HCT116 (cell line): ENCODE measurements at regions not wholly inside any gene's neighbourhood (a gene's known extent, or its start where the extent isn't known, plus 50 kb on each side); places are given as distances from the start of the nearest gene placed in this dataset.

Experiments
- ATAC-seq: fragments of 200-7000 bp; cut with Tn5 transposase; 2 replicates; pipeline ENCODE4 v1.9.1; 2020; ENCODE audit warnings: mild to moderate bottlenecking, moderate library complexity
- BruUV-seq: library from RNA; stranded (reverse); fragments of 400-500 nt; replicated peaks from 2 replicates; lab custom pipeline; 2021; lab: Mats Ljungman, UMichigan
- CTCF ChIA-PET: fragments of 300-600 bp; sonication (Branson Sonifier 250); formaldehyde crosslinking; loops from one replicate; lab custom pipeline; 2021; ENCODE audit warnings: antibody characterized with exemption; lab: Charles Lee
- POLR2A ChIA-PET: fragments of 300-600, 350-600 bp; sonication (Branson Sonifier 250); formaldehyde crosslinking; loops from one replicate; lab custom pipeline; 2021; ENCODE audit warnings: antibody characterized with exemption; lab: Charles Lee
- RAD21 ChIA-PET, 2 experiments: fragments of 300-600 bp; sonication (Branson Sonifier 250); formaldehyde crosslinking; loops; one replicate each; lab custom pipeline; 2023; ENCODE audit warnings: low total read pairs in 2 of 2; ENCODE audit not compliant: uncharacterized antibody in 2 of 2, unreplicated experiment in 2 of 2, low non-redundant PET in 1 of 2; lab: Charles Lee
- DNase-seq: peaks from one replicate; pipeline ENCODE4 v3.0.0-alpha.2; 2010; ENCODE audit warnings: low read depth, low spot score
- H2AFZ ChIP-seq: fragments of 200-600 bp; shearing (Covaris generic), sonication (generic); 2 replicates; pipeline ENCODE4 v1.6.1; 2017; ENCODE audit warnings: low read depth, mixed run types, mixed read lengths, antibody characterized with exemption, low read length; ENCODE audit not compliant: poor library complexity, severe bottlenecking
- H3K27ac ChIP-seq: 2 replicates; pipeline ENCODE4 v1.5.1; 2012; ENCODE audit warnings: low read depth, low read length
- H3K27me3 ChIP-seq: fragments of 200-600 bp; sonication (generic); 2 replicates; pipeline ENCODE4 v1.6.1; 2016; ENCODE audit warnings: mixed run types, low read length, mixed read lengths; ENCODE audit not compliant: insufficient read depth
- H3K36me3 ChIP-seq, 2 experiments: fragments of 200-500 bp in 1 of 2; fragments of 200-600 bp in 1 of 2; sonication (Bioruptor generic) in 1 of 2; sonication (generic) in 1 of 2; 2 replicates each; pipeline versions ENCODE4 v1.5.1 to v1.6.1; 2014 to 2016; ENCODE audit warnings: low read length in 2 of 2, inconsistent platforms in 1 of 2, mixed read lengths in 1 of 2, mixed run types in 1 of 2; ENCODE audit not compliant: insufficient read depth in 2 of 2, control insufficient read depth in 1 of 2
- H3K4me1 ChIP-seq, 2 experiments: fragments of 200-600 bp in 1 of 2; sonication (generic) in 1 of 2; 2 replicates each; pipeline versions ENCODE4 v1.5.1 to v1.6.1; 2012 to 2017; ENCODE audit warnings: low read length in 2 of 2, inconsistent platforms in 1 of 2, mild to moderate bottlenecking in 1 of 2, mixed read lengths in 1 of 2, mixed run types in 1 of 2, moderate library complexity in 1 of 2; ENCODE audit not compliant: insufficient read depth in 2 of 2, control insufficient read depth in 1 of 2
- H3K4me2 ChIP-seq: fragments of 200-600 bp; sonication (generic); 2 replicates; pipeline ENCODE4 v1.6.1; 2017; ENCODE audit warnings: mixed run types, low read length, mixed read lengths
- H3K4me3 ChIP-seq, 2 experiments: fragments of 200-600 bp in 1 of 2; sonication (generic) in 1 of 2; replicated peaks in 1 of 2; 2 replicates each; pipeline ENCODE4 v1.5.1; 2011 to 2016; ENCODE audit warnings: low read length in 2 of 2, control low read depth in 1 of 2, low read depth in 1 of 2, mild to moderate bottlenecking in 1 of 2, mixed read lengths in 1 of 2, mixed run types in 1 of 2
- H3K79me2 ChIP-seq: fragments of 200-600 bp; sonication (generic); 2 replicates; pipeline ENCODE4 v1.6.1; 2017; ENCODE audit warnings: mild to moderate bottlenecking, mixed run types, low read length, moderate library complexity, mixed read lengths; ENCODE audit not compliant: insufficient read depth
- H3K9ac ChIP-seq: fragments of 200-600 bp; sonication (generic); 2 replicates; pipeline ENCODE4 v1.6.1; 2016; ENCODE audit warnings: low read length, mixed read lengths
- H3K9me2 ChIP-seq: fragments of 200-600 bp; sonication (generic), shearing (Covaris generic); 2 replicates; pipeline ENCODE4 v1.6.1; 2017; ENCODE audit warnings: mixed run types, mild to moderate bottlenecking, moderate library complexity; ENCODE audit not compliant: insufficient read depth
- H3K9me3 ChIP-seq, 2 experiments: fragments of 200-500 bp in 1 of 2; fragments of 200-600 bp in 1 of 2; sonication (Bioruptor generic) in 1 of 2; sonication (generic) in 1 of 2; 2 replicates each; pipeline ENCODE4 v1.6.1; 2014 to 2017; ENCODE audit warnings: low read length in 2 of 2, mixed read lengths in 2 of 2, inconsistent platforms in 1 of 2, low read depth in 1 of 2, mild to moderate bottlenecking in 1 of 2, mixed run types in 1 of 2, moderate library complexity in 1 of 2; ENCODE audit not compliant: control insufficient read depth in 1 of 2, insufficient read depth in 1 of 2
- H4K20me1 ChIP-seq: fragments of 200-600 bp; sonication (generic), shearing (Covaris generic); 2 replicates; pipeline ENCODE4 v1.6.1; 2017; ENCODE audit warnings: mixed run types, mild to moderate bottlenecking, moderate library complexity; ENCODE audit not compliant: insufficient read depth
- CBX3 ChIP-seq: IDR thresholded peaks from 2 replicates; pipeline ENCODE4 v1.6.1; 2012; ENCODE audit warnings: low read depth
- CEBPB ChIP-seq: IDR thresholded peaks from 2 replicates; pipeline ENCODE4 v1.6.1; 2012; ENCODE audit warnings: low read depth
- TCF7L2 ChIP-seq: IDR thresholded peaks from 2 replicates; pipeline ENCODE4 v1.7.0; 2011; ENCODE audit warnings: borderline replicate concordance, inconsistent platforms; ENCODE audit not compliant: insufficient read depth, insufficient read length; ENCODE audit errors: extremely low read depth
- ZFX ChIP-seq: fragments of 450-650 bp; IDR thresholded peaks from 2 replicates; pipeline ENCODE4 v1.6.1; 2017
- intact Hi-C: fragments of 100-400 bp; cut with micrococcal nuclease; formaldehyde crosslinking; loops from 2 replicates; pipeline ENCODE4 v1.10.0; 2022
- TF ChIP-seq, protein P1 (sequence below), 3 experiments: fragments of 200-600 bp in 1 of 3; sonication (generic) in 1 of 3; IDR thresholded peaks in 2 of 3; conservative IDR thresholded peaks in 1 of 3; 2 replicates each; pipeline ENCODE4 v1.5.1; 2012 to 2017; ENCODE audit warnings: low read depth in 2 of 3, low read length in 2 of 3, antibody characterized with exemption in 1 of 3, borderline replicate concordance in 1 of 3, control low read depth in 1 of 3, mild to moderate bottlenecking in 1 of 3, mixed read lengths in 1 of 3, mixed run types in 1 of 3, moderate library complexity in 1 of 3; ENCODE audit not compliant: insufficient read depth in 1 of 3

DNA sequence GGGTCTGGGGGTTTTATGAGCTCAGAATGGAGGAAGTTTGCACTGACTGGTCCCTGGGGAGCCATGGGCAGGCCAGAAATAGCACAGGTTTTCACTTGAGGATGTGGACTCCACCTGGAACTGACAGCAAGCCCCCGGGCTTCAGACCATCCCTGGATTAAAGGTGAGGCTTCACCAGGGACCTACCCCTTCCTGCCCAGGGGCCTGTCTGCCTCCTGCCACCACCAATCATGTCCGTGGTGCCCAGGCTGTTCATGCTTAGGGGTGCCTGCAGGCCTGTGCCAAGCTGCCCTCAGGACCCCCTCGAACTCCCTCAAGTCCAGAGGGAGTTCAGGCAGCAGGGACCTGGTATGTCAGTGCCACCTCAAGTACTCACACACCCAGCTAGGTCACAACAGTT lies 577.2 kb upstream of the EDIL3 start:
- TF ChIP-seq, protein P1, sequence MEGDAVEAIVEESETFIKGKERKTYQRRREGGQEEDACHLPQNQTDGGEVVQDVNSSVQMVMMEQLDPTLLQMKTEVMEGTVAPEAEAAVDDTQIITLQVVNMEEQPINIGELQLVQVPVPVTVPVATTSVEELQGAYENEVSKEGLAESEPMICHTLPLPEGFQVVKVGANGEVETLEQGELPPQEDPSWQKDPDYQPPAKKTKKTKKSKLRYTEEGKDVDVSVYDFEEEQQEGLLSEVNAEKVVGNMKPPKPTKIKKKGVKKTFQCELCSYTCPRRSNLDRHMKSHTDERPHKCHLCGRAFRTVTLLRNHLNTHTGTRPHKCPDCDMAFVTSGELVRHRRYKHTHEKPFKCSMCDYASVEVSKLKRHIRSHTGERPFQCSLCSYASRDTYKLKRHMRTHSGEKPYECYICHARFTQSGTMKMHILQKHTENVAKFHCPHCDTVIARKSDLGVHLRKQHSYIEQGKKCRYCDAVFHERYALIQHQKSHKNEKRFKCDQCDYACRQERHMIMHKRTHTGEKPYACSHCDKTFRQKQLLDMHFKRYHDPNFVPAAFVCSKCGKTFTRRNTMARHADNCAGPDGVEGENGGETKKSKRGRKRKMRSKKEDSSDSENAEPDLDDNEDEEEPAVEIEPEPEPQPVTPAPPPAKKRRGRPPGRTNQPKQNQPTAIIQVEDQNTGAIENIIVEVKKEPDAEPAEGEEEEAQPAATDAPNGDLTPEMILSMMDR (IDR thresholded peaks at IDR 0.05 in 2 of 3, conservative IDR thresholded peaks at IDR 0.05 in 1 of 3; ENCODE audit: borderline replicate concordance in 1 of 3, insufficient read depth in 1 of 3, low read depth in 2 of 3, low read length in 2 of 3) = no peak
- TF ChIP-seq CBX3 (no peak), CEBPB (no peak)
- DNase-seq (no peak), ATAC-seq (no peak)
- Histone ChIP-seq H2AFZ (no peak overlapping the region), H3K4me3 (no peak overlapping the region), H3K4me1 (no peaks in the 10 kb centered on the region), H3K9me2 (no peaks in the 10 kb centered on the region), H3K27ac (no peak overlapping the region), H3K9ac (no peak overlapping the region), H3K36me3 (no peaks in the 10 kb centered on the region), H3K79me2 (no peaks in the 10 kb centered on the region), H4K20me1 (no peaks in the 10 kb centered on the region), H3K9me3 (no peaks in the 10 kb centered on the region), H3K4me2 (no peak overlapping the region), H3K27me3 (no peaks in the 10 kb centered on the region)
- RAD21 ChIA-PET = no interaction called here
- intact Hi-C loops = no loop called here
- CTCF ChIA-PET = no interaction called here
- BruUV-seq = no TSS peak
- POLR2A ChIA-PET = no interaction called here

DNA sequence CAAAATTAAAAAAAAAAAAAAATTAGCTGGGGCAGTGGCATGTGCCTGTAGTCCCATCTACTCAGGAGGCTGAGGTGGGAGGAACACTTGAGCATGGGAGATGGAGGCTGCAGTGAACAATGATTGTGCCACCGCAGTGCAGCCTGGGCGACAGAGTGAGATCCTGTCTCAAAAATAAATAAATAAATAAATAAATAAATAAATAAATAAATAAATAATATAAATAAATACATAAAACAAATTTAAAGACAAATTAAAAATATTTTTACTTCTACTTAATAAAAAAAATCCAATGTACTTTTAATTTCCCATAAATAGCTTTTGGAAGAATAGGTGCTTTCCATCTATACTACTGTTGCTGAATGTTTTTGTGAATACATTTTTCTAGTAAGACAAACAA lies 598.4 kb upstream of the EDIL3 start:
- no peak overlapping the region for H2AFZ ChIP-seq

More for the DNA sequence above, 598.4 kb upstream of the EDIL3 start:
- H3K4me3 ChIP-seq = no peak overlapping the region
- H3K9ac ChIP-seq = no peak overlapping the region
- no peaks in the 10 kb centered on the region for H3K79me2 ChIP-seq
- no peaks in the 10 kb centered on the region for H3K36me3 ChIP-seq
- no peaks in the 10 kb centered on the region for H3K4me1 ChIP-seq
- H4K20me1 ChIP-seq = no peaks in the 10 kb centered on the region
- intact Hi-C loops = no loop called here
- no peaks in the 10 kb centered on the region for H3K27me3 ChIP-seq
- no peak overlapping the region for H3K4me2 ChIP-seq
- no peak for TF ChIP-seq ZFX
- TF ChIP-seq TCF7L2 = no peak
- ATAC-seq (no peak), DNase-seq (no peak)
- BruUV-seq = no TSS peak
- POLR2A ChIA-PET = no interaction called here
- H3K9me3 ChIP-seq = no peaks in the 10 kb centered on the region
- CTCF ChIA-PET = no interaction called here
- H3K9me2 ChIP-seq = no peaks in the 10 kb centered on the region; the same call in 1 of the 2 replicates
- H3K27ac ChIP-seq = no peak overlapping the region
- RAD21 ChIA-PET = no interaction called here
